CD14-positive monocyte (primary cell): ENCODE measurements at regions not wholly inside any gene's neighbourhood (a gene's known extent, or its start where the extent isn't known, plus 50 kb on each side); places are given as distances from the start of the nearest gene placed in this dataset.

Experiments used
- DNase-seq, 3 donors: peaks; one replicate each; pipeline ENCODE4 v3.0.0-alpha.2; 2011 to 2022
- H2AFZ ChIP-seq: 2 replicates; pipeline ENCODE4 v1.6.0; 2012; ENCODE audit warnings: mild to moderate bottlenecking, low read depth, low read length, inconsistent platforms; ENCODE audit not compliant: insufficient read depth, poor library complexity, severe bottlenecking
- H3K27ac ChIP-seq, 2 donors: 1 replicate in 1 of 2; 2 replicates in 1 of 2; pipeline ENCODE4 v1.5.1; 2012 to 2013; ENCODE audit warnings: low read length in 2 of 2, control low read depth in 1 of 2, inconsistent platforms in 1 of 2, low read depth in 1 of 2, mild to moderate bottlenecking in 1 of 2
- H3K27me3 ChIP-seq, 2 donors: one replicate each; pipeline versions ENCODE4 v1.6.0 to v1.6.1; 2011 to 2013; ENCODE audit warnings: low read length in 2 of 2; ENCODE audit not compliant: control insufficient read depth in 2 of 2, insufficient read depth in 2 of 2
- H3K36me3 ChIP-seq, 2 donors: replicated peaks in 1 of 2; 1 replicate in 1 of 2; 2 replicates in 1 of 2; pipeline versions ENCODE4 v1.5.1 to v1.6.1; 2012 to 2013; ENCODE audit warnings: low read length in 2 of 2, control low read depth in 1 of 2, inconsistent platforms in 1 of 2, mild to moderate bottlenecking in 1 of 2; ENCODE audit not compliant: insufficient read depth in 2 of 2, control insufficient read depth in 1 of 2
- H3K4me1 ChIP-seq, 2 donors: 1 replicate in 1 of 2; 2 replicates in 1 of 2; pipeline versions ENCODE4 v1.5.1 to v1.6.1; 2012 to 2013; ENCODE audit warnings: low read length in 2 of 2, control low read depth in 1 of 2, inconsistent platforms in 1 of 2, mild to moderate bottlenecking in 1 of 2, moderate library complexity in 1 of 2; ENCODE audit not compliant: insufficient read depth in 2 of 2, control insufficient read depth in 1 of 2
- H3K4me2 ChIP-seq: replicated peaks from 2 replicates; pipeline ENCODE3; 2012; ENCODE audit warnings: low read length, moderate library complexity, mild to moderate bottlenecking; ENCODE audit not compliant: poor library complexity, severe bottlenecking; ENCODE audit errors: extremely low read depth
- H3K4me3 ChIP-seq, 3 experiments: fragments of 200-600 bp in 1 of 3; sonication (generic) in 1 of 3; replicated peaks in 1 of 3; 1 replicate in 2 of 3; 2 replicates in 1 of 3; pipeline ENCODE4 v1.5.1; 2011 to 2013; ENCODE audit warnings: low read length in 3 of 3, mild to moderate bottlenecking in 3 of 3, control low read depth in 2 of 3, low read depth in 2 of 3, inconsistent platforms in 1 of 3, moderate library complexity in 1 of 3
- H3K79me2 ChIP-seq: 2 replicates; pipeline ENCODE4 v1.6.0; 2012; ENCODE audit warnings: mild to moderate bottlenecking, control low read depth, inconsistent platforms, low read length, moderate library complexity; ENCODE audit not compliant: insufficient read depth
- H3K9ac ChIP-seq: 2 replicates; pipeline ENCODE4 v1.6.0; 2017; ENCODE audit warnings: low read length, mild to moderate bottlenecking; ENCODE audit not compliant: insufficient read depth, poor library complexity, severe bottlenecking
- H3K9me3 ChIP-seq, 2 donors: replicated peaks in 1 of 2; 1 replicate in 1 of 2; 2 replicates in 1 of 2; pipeline versions ENCODE4 v1.5.1 to v1.6.1; 2012 to 2013; ENCODE audit warnings: low read length in 2 of 2, control low read depth in 1 of 2; ENCODE audit not compliant: control insufficient read depth in 1 of 2, insufficient read depth in 1 of 2
- H4K20me1 ChIP-seq: 2 replicates; pipeline ENCODE4 v1.6.0; 2012; ENCODE audit warnings: mild to moderate bottlenecking, low read length, control low read depth, moderate library complexity; ENCODE audit not compliant: insufficient read depth
- H3K27ac Mint-ChIP-seq, 7 donors: one replicate each; pipeline ENCODE4 v1.8.0; 2020; ENCODE audit warnings: mild to moderate bottlenecking in 7 of 7, mixed read lengths in 7 of 7, moderate library complexity in 6 of 7, inconsistent platforms in 2 of 7
- H3K27me3 Mint-ChIP-seq, 3 donors: one replicate each; pipeline ENCODE4 v1.8.0; 2021 to 2022; ENCODE audit warnings: low read depth in 3 of 3, mild to moderate bottlenecking in 3 of 3, mixed read lengths in 3 of 3, moderate library complexity in 3 of 3, inconsistent platforms in 1 of 3
- H3K36me3 Mint-ChIP-seq, 2 donors: one replicate each; pipeline ENCODE4 v1.8.0; 2020; ENCODE audit warnings: mixed read lengths in 2 of 2, inconsistent platforms in 1 of 2, mild to moderate bottlenecking in 1 of 2
- H3K4me1 Mint-ChIP-seq: one replicate; pipeline ENCODE4 v1.8.0; 2020; ENCODE audit warnings: mild to moderate bottlenecking, mixed read lengths
- H3K4me3 Mint-ChIP-seq, 2 donors: one replicate each; pipeline ENCODE4 v1.8.0; 2020; ENCODE audit warnings: mild to moderate bottlenecking in 2 of 2, mixed read lengths in 2 of 2, moderate library complexity in 1 of 2
- H3K9me3 Mint-ChIP-seq, 7 donors: one replicate each; pipeline ENCODE4 v1.8.0; 2020 to 2022; ENCODE audit warnings: mixed read lengths in 7 of 7, mild to moderate bottlenecking in 6 of 7, moderate library complexity in 6 of 7, inconsistent platforms in 2 of 7
- WGBS: methylation state at CpG from one replicate; pipeline ENCODE4 v1.1.5; 2013; ENCODE audit warnings: missing lambda C conversion rate; ENCODE audit not compliant: insufficient coverage; 5-methylcytosine and 5-hydroxymethylcytosine counted together
- intact Hi-C, 2 donors: fragments of 100-400 bp; cut with micrococcal nuclease; formaldehyde crosslinking; loops; one replicate each; pipeline versions ENCODE4 v1.15.0 to v1.15.1; 2023
- TF ChIP-seq, protein P1 (sequence below): fragments of 200-600 bp; IDR thresholded peaks from one replicate; pipeline ENCODE4 v1.8.0; 2022; ENCODE audit warnings: antibody characterized with exemption, mild to moderate bottlenecking

DNA sequence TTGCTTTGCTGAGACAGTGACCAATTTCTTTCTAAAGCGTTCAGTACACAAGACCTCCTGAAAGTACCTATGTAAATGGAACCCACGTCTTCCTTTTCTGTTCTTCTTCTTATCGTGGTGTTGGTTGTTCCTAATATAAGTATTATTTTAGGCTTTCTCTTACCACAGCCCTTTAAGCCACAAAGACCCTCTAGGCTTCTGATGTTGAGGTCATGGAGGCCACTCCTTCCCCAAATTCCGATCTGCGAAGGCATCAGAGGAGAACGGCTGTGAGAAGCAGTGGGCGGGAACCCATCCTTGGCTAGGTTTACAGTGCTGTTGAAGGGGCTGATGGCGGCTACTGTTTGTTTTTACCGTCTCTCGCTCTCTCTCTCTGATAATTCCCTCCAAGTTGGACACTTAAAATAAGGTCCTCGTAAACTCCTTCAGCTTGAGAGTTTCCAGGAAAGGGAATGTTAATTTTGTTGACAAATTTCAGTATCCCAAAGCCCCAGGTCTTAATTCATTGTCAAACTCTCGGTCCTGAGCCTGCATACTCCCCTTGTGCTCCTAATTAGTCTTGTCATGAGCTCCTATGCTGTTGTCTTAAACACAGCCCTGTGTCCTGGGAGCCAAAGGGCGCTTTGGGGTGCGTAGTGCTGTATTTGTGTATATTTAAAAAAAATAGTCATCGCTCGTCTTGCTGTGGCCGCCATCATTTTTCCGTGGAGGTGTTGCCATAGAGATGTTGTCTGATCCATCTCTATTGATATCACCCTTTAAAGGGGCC, 178.8 kb downstream of the OPA1 start:
- intact Hi-C loops, result no loop called here
- no peaks in the 10 kb centered on the region for H3K36me3 Mint-ChIP-seq

DNA sequence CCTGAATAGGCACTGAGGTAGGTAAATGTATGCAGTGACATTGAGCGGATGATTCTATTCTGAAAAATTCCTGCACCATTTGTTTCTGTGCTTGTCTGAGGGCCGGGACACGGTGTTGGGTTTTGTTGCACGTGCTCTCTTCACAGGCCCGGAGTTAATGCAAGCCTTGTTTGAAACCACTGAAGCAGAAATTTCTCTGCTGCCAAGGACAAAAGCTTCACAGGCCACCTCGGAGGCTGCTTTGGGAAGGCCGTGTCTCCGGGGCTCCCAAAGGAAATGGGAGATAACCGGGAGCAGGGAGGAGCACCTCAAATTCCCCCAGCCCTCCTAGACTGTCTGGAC, 179.4 kb downstream of the OPA1 start:
- Histone ChIP-seq H3K79me2 (no peaks in the 10 kb centered on the region), H3K4me2 (no peak overlapping the region), H3K36me3 (no peaks in the 10 kb centered on the region), H2AFZ (no peak overlapping the region), H3K4me3 (no peak overlapping the region), H3K9ac (no peak overlapping the region), H3K27me3 (peaks cover 0 to 2% of the 10 kb centered on the region in 2 donors), H3K4me1 (no peaks in the 10 kb centered on the region), H4K20me1 (no peaks in the 10 kb centered on the region), H3K9me3 (peaks cover 0 to 7% of the 10 kb centered on the region in 2 donors), H3K27ac (no peak overlapping the region)
- H3K4me3 Mint-ChIP-seq, result no peak overlapping the region
- TF ChIP-seq, protein P1, sequence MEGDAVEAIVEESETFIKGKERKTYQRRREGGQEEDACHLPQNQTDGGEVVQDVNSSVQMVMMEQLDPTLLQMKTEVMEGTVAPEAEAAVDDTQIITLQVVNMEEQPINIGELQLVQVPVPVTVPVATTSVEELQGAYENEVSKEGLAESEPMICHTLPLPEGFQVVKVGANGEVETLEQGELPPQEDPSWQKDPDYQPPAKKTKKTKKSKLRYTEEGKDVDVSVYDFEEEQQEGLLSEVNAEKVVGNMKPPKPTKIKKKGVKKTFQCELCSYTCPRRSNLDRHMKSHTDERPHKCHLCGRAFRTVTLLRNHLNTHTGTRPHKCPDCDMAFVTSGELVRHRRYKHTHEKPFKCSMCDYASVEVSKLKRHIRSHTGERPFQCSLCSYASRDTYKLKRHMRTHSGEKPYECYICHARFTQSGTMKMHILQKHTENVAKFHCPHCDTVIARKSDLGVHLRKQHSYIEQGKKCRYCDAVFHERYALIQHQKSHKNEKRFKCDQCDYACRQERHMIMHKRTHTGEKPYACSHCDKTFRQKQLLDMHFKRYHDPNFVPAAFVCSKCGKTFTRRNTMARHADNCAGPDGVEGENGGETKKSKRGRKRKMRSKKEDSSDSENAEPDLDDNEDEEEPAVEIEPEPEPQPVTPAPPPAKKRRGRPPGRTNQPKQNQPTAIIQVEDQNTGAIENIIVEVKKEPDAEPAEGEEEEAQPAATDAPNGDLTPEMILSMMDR, result no peak
- H3K27ac Mint-ChIP-seq, result no peak overlapping the region
- peaks cover 0 to 13% (median 9%) of the 10 kb centered on the region in 7 donors for H3K9me3 Mint-ChIP-seq
- over 99% methylated on average over 9 of the region's 9 CpGs for WGBS
- no peaks in the 10 kb centered on the region for H3K36me3 Mint-ChIP-seq
- H3K27me3 Mint-ChIP-seq, result peaks cover 10 to 29% (median 15%) of the 10 kb centered on the region in 3 donors
- DNase-seq, result no peak
- intact Hi-C loops, result no loop called here
- H3K4me1 Mint-ChIP-seq, result no peaks in the 10 kb centered on the region

More for the DNA sequence above, 178.8 kb downstream of the OPA1 start:
- Mint-ChIP-seq H3K27me3 (peaks cover 9 to 25% (median 15%) of the 10 kb centered on the region in 3 donors), H3K4me3 (no peak overlapping the region), H3K9me3 (peaks cover 0 to 13% (median 9%) of the 10 kb centered on the region in 7 donors), H3K4me1 (no peaks in the 10 kb centered on the region), H3K27ac (no peak overlapping the region)
- Histone ChIP-seq H3K9ac (no peak overlapping the region), H3K79me2 (no peaks in the 10 kb centered on the region), H3K4me1 (no peaks in the 10 kb centered on the region), H3K27ac (no peak overlapping the region), H2AFZ (no peak overlapping the region), H3K27me3 (peaks cover 0 to 2% of the 10 kb centered on the region in 2 donors), H3K36me3 (no peaks in the 10 kb centered on the region), H3K9me3 (peaks cover 0 to 7% of the 10 kb centered on the region in 2 donors), H3K4me2 (no peak overlapping the region), H4K20me1 (no peaks in the 10 kb centered on the region), H3K4me3 (no peak overlapping the region)
- no CpG with 5 or more reads among the region's 18 CpGs for WGBS
- DNase-seq, result no peak
- TF ChIP-seq, protein P1, result no peak
